A673 (cell line): ENCODE measurements at regions not wholly inside any gene's neighbourhood (a gene's known extent, or its start where the extent isn't known, plus 50 kb on each side); places are given as distances from the start of the nearest gene placed in this dataset.

Source experiments
- EZH2 ChIP-seq: fragments of 200-600 bp; sonication (generic); IDR thresholded peaks from 2 replicates; pipeline ENCODE4 v1.6.1; 2017; ENCODE audit warnings: borderline replicate concordance, low read depth, mild to moderate bottlenecking, mixed read lengths, antibody characterized with exemption, low read length; ENCODE audit not compliant: poor library complexity, severe bottlenecking
- TF ChIP-seq, protein P1 (sequence below): fragments of 300-800, 200-600 bp; sonication (generic); conservative IDR thresholded peaks from 2 replicates; pipeline ENCODE4 v1.5.1; 2017; ENCODE audit warnings: low read depth, mild to moderate bottlenecking, antibody characterized with exemption, low read length, moderate library complexity, mixed read lengths

DNA sequence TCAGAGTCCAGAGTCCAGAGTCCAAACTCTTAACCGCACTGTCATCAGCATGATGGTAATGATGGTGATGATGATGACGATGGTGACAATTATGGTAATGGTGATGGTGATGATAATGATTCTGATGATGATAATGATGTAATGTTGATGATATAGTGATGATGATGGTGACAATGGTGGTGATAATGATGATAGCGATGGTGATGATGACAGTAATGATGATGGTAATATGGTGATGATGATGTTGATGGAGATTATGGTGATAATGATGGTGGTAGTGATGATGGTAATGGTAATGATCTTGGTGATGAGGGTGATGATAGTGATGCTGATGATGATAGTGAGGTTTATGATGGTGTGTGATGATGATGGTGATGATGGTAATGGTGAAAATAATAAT, 367.8 kb upstream of the CDH4 start:
- TF ChIP-seq, protein P1, sequence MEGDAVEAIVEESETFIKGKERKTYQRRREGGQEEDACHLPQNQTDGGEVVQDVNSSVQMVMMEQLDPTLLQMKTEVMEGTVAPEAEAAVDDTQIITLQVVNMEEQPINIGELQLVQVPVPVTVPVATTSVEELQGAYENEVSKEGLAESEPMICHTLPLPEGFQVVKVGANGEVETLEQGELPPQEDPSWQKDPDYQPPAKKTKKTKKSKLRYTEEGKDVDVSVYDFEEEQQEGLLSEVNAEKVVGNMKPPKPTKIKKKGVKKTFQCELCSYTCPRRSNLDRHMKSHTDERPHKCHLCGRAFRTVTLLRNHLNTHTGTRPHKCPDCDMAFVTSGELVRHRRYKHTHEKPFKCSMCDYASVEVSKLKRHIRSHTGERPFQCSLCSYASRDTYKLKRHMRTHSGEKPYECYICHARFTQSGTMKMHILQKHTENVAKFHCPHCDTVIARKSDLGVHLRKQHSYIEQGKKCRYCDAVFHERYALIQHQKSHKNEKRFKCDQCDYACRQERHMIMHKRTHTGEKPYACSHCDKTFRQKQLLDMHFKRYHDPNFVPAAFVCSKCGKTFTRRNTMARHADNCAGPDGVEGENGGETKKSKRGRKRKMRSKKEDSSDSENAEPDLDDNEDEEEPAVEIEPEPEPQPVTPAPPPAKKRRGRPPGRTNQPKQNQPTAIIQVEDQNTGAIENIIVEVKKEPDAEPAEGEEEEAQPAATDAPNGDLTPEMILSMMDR: no peak
- TF ChIP-seq EZH2: no peak
